ENCODE measurements at regions not wholly inside any gene's neighbourhood (a gene's known extent, or its start where the extent isn't known, plus 50 kb on each side); places are given as distances from the start of the nearest gene placed in this dataset.

- no peak overlapping the region for H3K4me3 ChIP-seq (ENCODE audit: low read depth, low read length)
- no peak for TF ChIP-seq CTCF (IDR thresholded peaks at IDR 0.05; ENCODE audit: borderline replicate concordance, insufficient read depth, low read depth, low read length)
Measured at GRCh38 chr6:84539122-84539856, 225.1 kb downstream of the TBX18 start.

GRCh38 chr6:84536885-84537638, 227.3 kb downstream of the TBX18 start:
- TF ChIP-seq CTCF (IDR thresholded peaks at IDR 0.05; ENCODE audit: borderline replicate concordance, insufficient read depth, low read depth, low read length), result no peak
- H3K4me3 ChIP-seq (ENCODE audit: low read depth, low read length), result no peak overlapping the region

- no peak for TF ChIP-seq CTCF (IDR thresholded peaks at IDR 0.05; ENCODE audit: borderline replicate concordance, insufficient read depth, low read depth, low read length)
- H3K4me3 ChIP-seq (ENCODE audit: low read depth, low read length), result no peak overlapping the region
Measured at GRCh38 chr6:84528201-84528600, 236.2 kb downstream of the TBX18 start.

DNA sequence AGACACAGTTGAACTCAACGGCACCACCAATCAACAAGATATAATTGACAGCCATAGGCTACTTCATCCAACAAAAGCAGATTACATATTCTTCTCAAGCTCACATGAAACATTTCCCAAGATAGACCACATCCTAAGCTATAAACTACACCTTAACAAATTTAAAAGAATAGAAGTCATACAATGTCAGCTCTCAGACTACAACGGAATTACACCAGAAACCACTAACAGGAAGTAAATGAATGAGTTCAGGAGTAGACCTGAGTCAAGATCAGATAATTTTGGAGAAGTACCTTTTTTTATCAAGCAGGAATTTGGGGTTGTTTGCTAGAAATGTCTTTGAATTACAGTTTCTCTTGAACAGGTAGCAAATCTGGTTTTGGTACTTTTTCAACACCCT, 237.8 kb downstream of the TBX18 start:
- H3K4me3 ChIP-seq (ENCODE audit: low read depth, low read length), result no peak overlapping the region
- TF ChIP-seq CTCF (IDR thresholded peaks at IDR 0.05; ENCODE audit: borderline replicate concordance, insufficient read depth, low read depth, low read length), result no peak

- TF ChIP-seq CTCF (IDR thresholded peaks at IDR 0.05; ENCODE audit: borderline replicate concordance, insufficient read depth, low read depth, low read length), result no peak
- no peak overlapping the region for H3K4me3 ChIP-seq (ENCODE audit: low read depth, low read length)
Measured at GRCh38 chr6:84525907-84526306, 238.5 kb downstream of the TBX18 start.

DNA sequence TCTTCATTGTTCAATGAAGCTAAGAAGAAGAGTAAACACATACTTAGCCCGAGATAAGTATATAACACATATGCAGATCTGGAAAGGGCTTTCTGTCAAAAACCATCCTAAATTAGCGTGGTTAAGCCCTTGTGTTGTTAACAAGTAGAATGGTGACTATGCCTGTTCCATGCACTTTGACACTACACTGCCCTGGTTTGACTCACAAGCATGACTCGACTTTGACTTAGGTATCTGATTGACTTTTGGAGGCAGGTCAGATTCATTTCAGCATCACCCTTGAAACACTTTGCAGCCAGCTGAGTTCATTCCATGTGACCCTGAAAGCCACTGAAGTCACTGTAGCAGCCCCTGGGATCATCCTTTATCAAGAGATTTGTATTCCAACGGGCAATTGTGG, 239.8 kb downstream of the TBX18 start:
- H3K4me3 ChIP-seq (ENCODE audit: low read depth, low read length), result no peak overlapping the region
- no peak for TF ChIP-seq CTCF (IDR thresholded peaks at IDR 0.05; ENCODE audit: borderline replicate concordance, insufficient read depth, low read depth, low read length)

GRCh38 chr6:84522135-84522549, 242.3 kb downstream of the TBX18 start:
- no peak overlapping the region for H3K4me3 ChIP-seq (ENCODE audit: low read depth, low read length)
- no peak for TF ChIP-seq CTCF (IDR thresholded peaks at IDR 0.05; ENCODE audit: borderline replicate concordance, insufficient read depth, low read depth, low read length)
